NCI-H1436 treated with DMSO at 0.1 percent for 48 hours (cell line): ENCODE measurements at regions not wholly inside any gene's neighbourhood (a gene's known extent, or its start where the extent isn't known, plus 50 kb on each side); places are given as distances from the start of the nearest gene placed in this dataset.
"Not testable (repeated sequence)": the region's sequence is repeated elsewhere in the genome, so short reads cannot be mapped to it uniquely, and the experiment has no call there.

Source experiments
- DNase-seq: peaks from one replicate; lab custom pipeline; 2025; lab: John Stamatoyannopoulos, UW

- no peak for DNase-seq
Observed at GRCh38 chr6:50899306-50899870, 80.7 kb downstream of the TFAP2B start.

GRCh38 chr6:50902260-50902659 is 83.6 kb downstream of the TFAP2B start:
- DNase-seq, result no peak

GRCh38 chr6:50905297-50905696 is 86.6 kb downstream of the TFAP2B start:
- peak; percentile 42 for DNase-seq

GRCh38 chr6:50907565-50907964 is 88.9 kb downstream of the TFAP2B start:
- no peak for DNase-seq

GRCh38 chr6:50913105-50913770 is 94.6 kb downstream of the TFAP2B start:
- DNase-seq, result no peak

GRCh38 chr6:50921378-50921777 is 102.7 kb downstream of the TFAP2B start:
- DNase-seq, result not testable (repeated sequence)

GRCh38 chr6:50921968-50922367 is 103.3 kb downstream of the TFAP2B start:
- DNase-seq, result no peak

GRCh38 chr6:50922579-50923525 is 104.2 kb downstream of the TFAP2B start:
- no peak for DNase-seq

- DNase-seq, result no peak
Observed at GRCh38 chr6:50924758-50925157, 106.1 kb downstream of the TFAP2B start.

GRCh38 chr6:50925548-50925947 is 106.9 kb downstream of the TFAP2B start:
- DNase-seq, result no peak

- no peak for DNase-seq
Observed at GRCh38 chr6:50925981-50926380, 107.3 kb downstream of the TFAP2B start.

GRCh38 chr6:50927800-50928199 is 109.1 kb downstream of the TFAP2B start:
- DNase-seq, result no peak

- no peak for DNase-seq
Observed at GRCh38 chr6:50929323-50929722, 110.7 kb downstream of the TFAP2B start.

- no peak for DNase-seq
Observed at GRCh38 chr6:50935442-50935841, 116.8 kb downstream of the TFAP2B start.

GRCh38 chr6:50936277-50936681 is 117.6 kb downstream of the TFAP2B start:
- DNase-seq, result no peak

- no peak for DNase-seq
Observed at GRCh38 chr6:50939931-50940330, 121.3 kb downstream of the TFAP2B start.

GRCh38 chr6:50945789-50946188 is 127.1 kb downstream of the TFAP2B start:
- DNase-seq, result no peak

- peak; percentile 79 for DNase-seq
Observed at GRCh38 chr6:50952092-50952907, 133.6 kb downstream of the TFAP2B start.

GRCh38 chr6:50956014-50956413 is 137.3 kb downstream of the TFAP2B start:
- no peak for DNase-seq

GRCh38 chr6:50958148-50958697 is 139.6 kb downstream of the TFAP2B start:
- DNase-seq, result no peak

- no peak for DNase-seq
Observed at GRCh38 chr6:50959081-50959641, 140.5 kb downstream of the TFAP2B start.
